ENCODE measurements at regions not wholly inside any gene's neighbourhood (a gene's known extent, or its start where the extent isn't known, plus 50 kb on each side); places are given as distances from the start of the nearest gene placed in this dataset.

GRCh38 chr10:133006202-133006601 lies 63.8 kb upstream of the CFAP46 start:
- TF ChIP-seq REST (IDR thresholded peaks at IDR 0.05; ENCODE audit: insufficient replicate concordance, low read depth) (no peak), SPI1 (IDR thresholded peaks at IDR 0.05; ENCODE audit: borderline replicate concordance, low read depth) (no peak), GABPA (IDR thresholded peaks at IDR 0.05; ENCODE audit: low read depth) (no peak), CTCF (IDR thresholded peaks at IDR 0.05; ENCODE audit: insufficient read depth, low read length) (no peak), POLR2AphosphoS5 (IDR thresholded peaks at IDR 0.05; ENCODE audit: low read depth) (no peak)
- Histone ChIP-seq H3K27ac (replicated peaks) (no peak overlapping the region), H3K27me3 (ENCODE audit: insufficient read depth, poor library complexity, severe bottlenecking) (peaks cover 2% of the 10 kb centered on the region), H3K4me3 (replicated peaks; ENCODE audit: insufficient read depth, low read length) (no peak overlapping the region)
- no peak for DNase-seq (ENCODE audit: low read depth in 1 of 2, low spot score in 1 of 2)

GRCh38 chr10:133004478-133004877 lies 62.1 kb upstream of the CFAP46 start:
- peaks cover 2% of the 10 kb centered on the region for H3K27me3 ChIP-seq (ENCODE audit: insufficient read depth, poor library complexity, severe bottlenecking)
- H3K27ac ChIP-seq (replicated peaks): no peak overlapping the region
- no peak overlapping the region for H3K4me3 ChIP-seq (replicated peaks; ENCODE audit: insufficient read depth, low read length)
- DNase-seq (ENCODE audit: low read depth in 1 of 2, low spot score in 1 of 2): no peak
- TF ChIP-seq SPI1 (IDR thresholded peaks at IDR 0.05; ENCODE audit: borderline replicate concordance, low read depth): no peak
- TF ChIP-seq REST (IDR thresholded peaks at IDR 0.05; ENCODE audit: insufficient replicate concordance, low read depth): no peak
- no peak for TF ChIP-seq POLR2AphosphoS5 (IDR thresholded peaks at IDR 0.05; ENCODE audit: low read depth)
- no peak for TF ChIP-seq CTCF (IDR thresholded peaks at IDR 0.05; ENCODE audit: insufficient read depth, low read length)
- no peak for TF ChIP-seq GABPA (IDR thresholded peaks at IDR 0.05; ENCODE audit: low read depth)

- no peak for TF ChIP-seq SPI1 (IDR thresholded peaks at IDR 0.05; ENCODE audit: borderline replicate concordance, low read depth)
- no peak for TF ChIP-seq CTCF (IDR thresholded peaks at IDR 0.05; ENCODE audit: insufficient read depth, low read length)
- TF ChIP-seq GABPA (IDR thresholded peaks at IDR 0.05; ENCODE audit: low read depth): no peak
- no peak for TF ChIP-seq POLR2AphosphoS5 (IDR thresholded peaks at IDR 0.05; ENCODE audit: low read depth)
- TF ChIP-seq REST (IDR thresholded peaks at IDR 0.05; ENCODE audit: insufficient replicate concordance, low read depth): no peak
- no peak overlapping the region for H3K4me3 ChIP-seq (replicated peaks; ENCODE audit: insufficient read depth, low read length)
- no peak overlapping the region for H3K27ac ChIP-seq (replicated peaks)
- no peak for DNase-seq (ENCODE audit: low read depth in 1 of 2, low spot score in 1 of 2)
- peaks cover 2% of the 10 kb centered on the region for H3K27me3 ChIP-seq (ENCODE audit: insufficient read depth, poor library complexity, severe bottlenecking)
These were observed 60.8 kb upstream of the CFAP46 start for GRCh38 chr10:133003188-133003587.
